ENCODE measurements at regions not wholly inside any gene's neighbourhood (a gene's known extent, or its start where the extent isn't known, plus 50 kb on each side); places are given as distances from the start of the nearest gene placed in this dataset.

DNA sequence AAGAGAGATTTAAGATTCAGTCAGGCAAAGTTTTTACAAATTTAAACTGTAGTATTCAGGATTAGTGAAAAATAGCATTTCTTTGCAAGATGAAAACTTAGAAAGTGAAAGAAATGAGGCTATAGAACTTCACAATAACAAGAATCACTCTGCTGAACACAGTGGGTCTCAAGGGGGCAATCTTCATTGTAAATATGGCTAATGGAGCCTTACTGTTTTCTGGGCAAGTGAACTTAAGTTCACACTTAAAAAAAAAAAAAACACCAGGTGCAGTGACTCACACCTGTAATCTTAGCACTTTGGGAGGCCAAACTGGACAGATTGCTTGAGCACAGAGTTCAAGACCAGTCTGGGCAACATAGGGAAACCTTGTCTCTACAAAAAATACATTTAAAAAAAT is 175.9 kb upstream of the SNX2 start:
- TF ChIP-seq, protein P1, sequence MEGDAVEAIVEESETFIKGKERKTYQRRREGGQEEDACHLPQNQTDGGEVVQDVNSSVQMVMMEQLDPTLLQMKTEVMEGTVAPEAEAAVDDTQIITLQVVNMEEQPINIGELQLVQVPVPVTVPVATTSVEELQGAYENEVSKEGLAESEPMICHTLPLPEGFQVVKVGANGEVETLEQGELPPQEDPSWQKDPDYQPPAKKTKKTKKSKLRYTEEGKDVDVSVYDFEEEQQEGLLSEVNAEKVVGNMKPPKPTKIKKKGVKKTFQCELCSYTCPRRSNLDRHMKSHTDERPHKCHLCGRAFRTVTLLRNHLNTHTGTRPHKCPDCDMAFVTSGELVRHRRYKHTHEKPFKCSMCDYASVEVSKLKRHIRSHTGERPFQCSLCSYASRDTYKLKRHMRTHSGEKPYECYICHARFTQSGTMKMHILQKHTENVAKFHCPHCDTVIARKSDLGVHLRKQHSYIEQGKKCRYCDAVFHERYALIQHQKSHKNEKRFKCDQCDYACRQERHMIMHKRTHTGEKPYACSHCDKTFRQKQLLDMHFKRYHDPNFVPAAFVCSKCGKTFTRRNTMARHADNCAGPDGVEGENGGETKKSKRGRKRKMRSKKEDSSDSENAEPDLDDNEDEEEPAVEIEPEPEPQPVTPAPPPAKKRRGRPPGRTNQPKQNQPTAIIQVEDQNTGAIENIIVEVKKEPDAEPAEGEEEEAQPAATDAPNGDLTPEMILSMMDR (IDR thresholded peaks at IDR 0.05; ENCODE audit: low read depth, low read length), result no peak
- TF ChIP-seq POLR2A (IDR thresholded peaks at IDR 0.05; ENCODE audit: extremely low read depth, insufficient read length), result no peak
